Tibial nerve (tissue), 4 donors: ENCODE measurements at regions not wholly inside any gene's neighbourhood (a gene's known extent, or its start where the extent isn't known, plus 50 kb on each side); places are given as distances from the start of the nearest gene placed in this dataset.
A peak's percentile ranks its signal among the peaks of the same experiment; 100 is the strongest.
"Not testable (repeated sequence)": the region's sequence is repeated elsewhere in the genome, so short reads cannot be mapped to it uniquely, and the experiment has no call there.

Experiments used
- DNase-seq, 2 donors: peaks; one replicate each; pipeline ENCODE4 v3.0.0-alpha.2; 2019; ENCODE audit warnings: low spot score in 2 of 2
- H3K27ac ChIP-seq, 4 donors: fragments of 200-600 bp; sonication (generic) in 3 of 4; one replicate each; pipeline ENCODE4 v1.5.1; 2017 to 2019; ENCODE audit warnings: mild to moderate bottlenecking in 1 of 4
- H3K27me3 ChIP-seq, 2 donors: fragments of 200-600 bp; sonication (generic) in 1 of 2; one replicate each; pipeline versions ENCODE4 v1.5.1 to v1.6.0; 2017 to 2019
- H3K36me3 ChIP-seq, 3 donors: fragments of 200-600 bp; sonication (generic); one replicate each; pipeline ENCODE4 v1.5.1; 2018 to 2019
- H3K4me1 ChIP-seq, 4 donors: fragments of 200-600 bp; sonication (generic) in 3 of 4; one replicate each; pipeline ENCODE4 v1.5.1; 2017 to 2019
- H3K4me3 ChIP-seq, 4 donors: fragments of 200-600 bp; sonication (generic) in 3 of 4; one replicate each; pipeline ENCODE4 v1.5.1; 2017 to 2019; ENCODE audit warnings: mild to moderate bottlenecking in 1 of 4, moderate library complexity in 1 of 4
- H3K9me3 ChIP-seq, 4 donors: fragments of 200-600 bp; sonication (generic) in 3 of 4; one replicate each; pipeline ENCODE4 v1.5.1; 2017 to 2019
- CTCF ChIP-seq, 5 experiments: fragments of 200-600 bp in 3 of 5; fragments of 450-650 bp in 2 of 5; sonication (generic) in 3 of 5; IDR thresholded peaks; one replicate each; pipeline ENCODE4 v1.5.1; 2016 to 2019; ENCODE audit warnings: antibody characterized with exemption in 5 of 5, mild to moderate bottlenecking in 3 of 5, moderate library complexity in 2 of 5
- EP300 ChIP-seq, 2 donors: sonication (generic); formaldehyde crosslinking; IDR thresholded peaks; one replicate each; pipeline ENCODE4 v1.6.1; 2017; ENCODE audit warnings: antibody characterized with exemption in 2 of 2, mild to moderate bottlenecking in 1 of 2
- POLR2A ChIP-seq, 2 donors: fragments of 450-650 bp; IDR thresholded peaks; one replicate each; pipeline ENCODE4 v1.6.1; 2017; ENCODE audit warnings: antibody characterized with exemption in 2 of 2, mild to moderate bottlenecking in 2 of 2, moderate library complexity in 2 of 2
- WGBS, 2 donors: methylation state at CpG; one replicate each; pipeline ENCODE4 v1.1.5; 2018; 5-methylcytosine and 5-hydroxymethylcytosine counted together

GRCh38 chr9:86485359-86485758 is 131.1 kb upstream of the TUT7 start:
- no peak for DNase-seq
- TF ChIP-seq EP300 (IDR thresholded peaks at IDR 0.05) (peak in 1 of 2 donors; percentile 28), POLR2A (IDR thresholded peaks at IDR 0.05) (no peak)
- Histone ChIP-seq H3K9me3 (no peaks in the 10 kb centered on the region), H3K27ac (no peak overlapping the region), H3K27me3 (no peaks in the 10 kb centered on the region), H3K4me3 (no peak overlapping the region), H3K4me1 (no peaks in the 10 kb centered on the region), H3K36me3 (no peaks in the 10 kb centered on the region)
- WGBS, 2 donors, result 65 to 66% methylated on average over 5 of the region's 5 CpGs

GRCh38 chr9:86483496-86483895 is 129.3 kb upstream of the TUT7 start:
- no peak for DNase-seq
- Histone ChIP-seq H3K27ac (no peak overlapping the region), H3K27me3 (no peaks in the 10 kb centered on the region), H3K36me3 (no peaks in the 10 kb centered on the region), H3K4me1 (no peaks in the 10 kb centered on the region), H3K9me3 (no peaks in the 10 kb centered on the region), H3K4me3 (no peak overlapping the region)
- no peak for TF ChIP-seq CTCF (IDR thresholded peaks at IDR 0.05)

DNA sequence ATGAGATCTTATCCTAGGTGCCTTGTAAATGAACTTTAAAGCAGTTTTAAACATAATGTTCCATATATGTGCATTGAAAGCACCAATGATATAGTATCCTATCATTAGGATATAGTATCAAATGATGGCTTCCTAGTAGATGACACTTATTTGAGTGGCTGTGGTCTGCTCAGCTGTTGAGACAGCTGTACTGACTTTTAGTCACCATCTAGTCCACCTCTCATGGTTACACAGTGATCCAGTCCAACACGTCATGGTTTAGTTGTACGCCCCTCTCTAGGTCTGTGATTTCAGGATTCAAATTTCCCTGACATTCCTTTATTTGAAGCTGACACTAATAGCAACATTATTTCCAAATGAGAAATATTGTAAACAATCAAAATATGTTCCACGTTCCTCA is 127.3 kb upstream of the TUT7 start:
- no peak overlapping the region for H3K27ac ChIP-seq
- DNase-seq, result no peak

DNA sequence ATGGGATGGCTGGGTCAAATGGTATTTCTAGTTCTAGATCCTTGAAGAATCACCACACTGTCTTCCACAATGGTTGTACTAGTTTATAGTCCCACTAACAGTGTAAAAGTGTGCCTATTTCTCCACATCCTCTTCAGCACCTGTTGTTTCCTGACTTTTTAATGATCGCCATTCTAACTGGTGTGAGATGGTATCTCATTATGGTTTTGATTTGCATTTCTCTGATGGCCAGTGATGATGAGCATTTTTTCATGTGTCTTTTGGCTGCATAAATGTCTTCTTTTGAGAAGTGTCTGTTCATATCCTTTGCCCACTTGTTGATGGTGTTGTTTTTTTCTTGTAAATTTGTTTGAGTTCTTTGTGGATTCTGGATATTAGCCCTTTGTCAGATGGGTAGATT is 121.0 kb upstream of the TUT7 start:
- H3K36me3 ChIP-seq, H3K4me3 ChIP-seq, DNase-seq, H3K9me3 ChIP-seq, H3K4me1 ChIP-seq, H3K27me3 ChIP-seq, H3K27ac ChIP-seq: not testable (repeated sequence)
- 96 to 100% methylated on average over 1 of the region's 1 CpG for WGBS, 2 donors

More for the DNA sequence above, 127.3 kb upstream of the TUT7 start:
- H3K4me1 ChIP-seq, result no peaks in the 10 kb centered on the region
- no peaks in the 10 kb centered on the region for H3K36me3 ChIP-seq
- no peaks in the 10 kb centered on the region for H3K9me3 ChIP-seq
- TF ChIP-seq CTCF (IDR thresholded peaks at IDR 0.05) (no peak), POLR2A (IDR thresholded peaks at IDR 0.05) (no peak), EP300 (IDR thresholded peaks at IDR 0.05) (no peak)
- 86 to 89% methylated on average over 3 of the region's 3 CpGs for WGBS, 2 donors
- H3K27me3 ChIP-seq, result no peaks in the 10 kb centered on the region
- no peak overlapping the region for H3K4me3 ChIP-seq

DNA sequence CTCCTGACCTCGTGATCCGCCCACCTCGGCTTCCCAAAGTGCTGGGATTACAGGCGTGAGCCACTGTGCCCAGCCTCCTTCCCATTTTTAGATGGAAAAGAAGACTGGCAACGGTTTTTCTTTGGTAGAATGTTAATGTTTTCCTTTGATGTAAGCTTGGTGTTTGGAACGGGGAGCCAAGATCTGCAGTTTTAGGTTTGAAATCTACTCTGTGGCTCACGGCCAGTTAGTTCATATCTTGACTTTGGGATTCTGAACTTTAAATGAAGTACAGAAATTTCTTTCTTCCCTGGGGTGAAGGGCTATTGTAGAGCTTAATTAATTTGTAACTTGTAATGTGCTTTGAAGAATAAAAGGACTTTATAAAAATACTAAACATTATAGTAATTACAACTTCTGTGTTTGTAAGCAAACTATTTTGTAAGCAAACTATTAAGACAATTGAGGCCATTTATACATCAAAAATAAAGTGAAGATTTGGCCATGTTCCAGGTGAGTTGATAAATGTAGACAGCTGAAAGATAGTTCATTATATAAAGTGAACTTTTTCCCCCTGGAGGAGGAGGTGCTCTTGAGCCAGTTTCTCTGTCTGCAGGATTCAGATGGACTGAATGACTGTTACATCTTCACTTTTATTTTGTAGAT is 117.1 kb upstream of the TUT7 start:
- no peaks in the 10 kb centered on the region for H3K27me3 ChIP-seq
- no peaks in the 10 kb centered on the region for H3K9me3 ChIP-seq
- H3K4me3 ChIP-seq, result no peak overlapping the region
- DNase-seq, result no peak
- no peaks in the 10 kb centered on the region for H3K36me3 ChIP-seq
- 56 to 63% methylated on average over 7 of the region's 7 CpGs for WGBS, 2 donors
- no peak for TF ChIP-seq CTCF (IDR thresholded peaks at IDR 0.05)
- no peak for TF ChIP-seq POLR2A (IDR thresholded peaks at IDR 0.05)
- TF ChIP-seq EP300 (IDR thresholded peaks at IDR 0.05), result no peak
- peaks cover 0 to 9% (median 0%) of the 10 kb centered on the region in 4 donors for H3K4me1 ChIP-seq
- H3K27ac ChIP-seq, result no peak overlapping the region

- DNase-seq, result no peak
- peak overlapping the region in 1 of 4 donors; percentile 20 for H3K27ac ChIP-seq
- WGBS, 2 donors, result 31 to 33% methylated on average over 1 of the region's 1 CpG
Measured at GRCh38 chr9:86470326-86470725, 116.1 kb upstream of the TUT7 start.

More at GRCh38 chr9:86470326-86470725, 116.1 kb upstream of the TUT7 start:
- Histone ChIP-seq H3K36me3 (no peaks in the 10 kb centered on the region), H3K4me1 (peaks cover 0 to 9% (median 0%) of the 10 kb centered on the region in 4 donors), H3K9me3 (no peaks in the 10 kb centered on the region), H3K4me3 (no peak overlapping the region), H3K27me3 (no peaks in the 10 kb centered on the region)
- TF ChIP-seq CTCF (IDR thresholded peaks at IDR 0.05), result no peak
- TF ChIP-seq EP300 (IDR thresholded peaks at IDR 0.05), result no peak
- no peak for TF ChIP-seq POLR2A (IDR thresholded peaks at IDR 0.05)
